Left ventricle myocardium inferior (tissue), 1 donor: ENCODE measurements at regions not wholly inside any gene's neighbourhood (a gene's known extent, or its start where the extent isn't known, plus 50 kb on each side); places are given as distances from the start of the nearest gene placed in this dataset.

Experiments
- DNase-seq: peaks from one replicate; pipeline ENCODE4 v3.0.0-alpha.2; 2020
- H3K27ac ChIP-seq: fragments of 200-600 bp; replicated peaks from 2 replicates; pipeline ENCODE4 v1.8.0; 2021
- H3K27me3 ChIP-seq: fragments of 200-600 bp; 2 replicates; pipeline ENCODE4 v1.8.0; 2021; ENCODE audit warnings: low read depth
- H3K36me3 ChIP-seq: fragments of 200-600 bp; 2 replicates; pipeline ENCODE4 v1.8.0; 2021
- H3K4me1 ChIP-seq: fragments of 200-600 bp; 2 replicates; pipeline ENCODE4 v1.8.0; 2021
- H3K4me3 ChIP-seq: fragments of 200-600 bp; 2 replicates; pipeline ENCODE4 v1.8.0; 2021; ENCODE audit warnings: mild to moderate bottlenecking, moderate library complexity
- H3K9me3 ChIP-seq: fragments of 200-600 bp; replicated peaks from 2 replicates; pipeline ENCODE4 v1.8.0; 2021
- intact Hi-C: fragments of 100-400 bp; cut with micrococcal nuclease; formaldehyde crosslinking; loops from one replicate; pipeline ENCODE4 v1.11.0; 2022
- TF ChIP-seq, protein P1 (sequence below): fragments of 200-600 bp; IDR thresholded peaks from 2 replicates; pipeline ENCODE4 v1.8.0; 2021; ENCODE audit warnings: antibody characterized with exemption, mild to moderate bottlenecking, borderline replicate concordance
- donor health status: DM: no; HTN: yes; CAD: no; lungs with severe emphysema.

DNA sequence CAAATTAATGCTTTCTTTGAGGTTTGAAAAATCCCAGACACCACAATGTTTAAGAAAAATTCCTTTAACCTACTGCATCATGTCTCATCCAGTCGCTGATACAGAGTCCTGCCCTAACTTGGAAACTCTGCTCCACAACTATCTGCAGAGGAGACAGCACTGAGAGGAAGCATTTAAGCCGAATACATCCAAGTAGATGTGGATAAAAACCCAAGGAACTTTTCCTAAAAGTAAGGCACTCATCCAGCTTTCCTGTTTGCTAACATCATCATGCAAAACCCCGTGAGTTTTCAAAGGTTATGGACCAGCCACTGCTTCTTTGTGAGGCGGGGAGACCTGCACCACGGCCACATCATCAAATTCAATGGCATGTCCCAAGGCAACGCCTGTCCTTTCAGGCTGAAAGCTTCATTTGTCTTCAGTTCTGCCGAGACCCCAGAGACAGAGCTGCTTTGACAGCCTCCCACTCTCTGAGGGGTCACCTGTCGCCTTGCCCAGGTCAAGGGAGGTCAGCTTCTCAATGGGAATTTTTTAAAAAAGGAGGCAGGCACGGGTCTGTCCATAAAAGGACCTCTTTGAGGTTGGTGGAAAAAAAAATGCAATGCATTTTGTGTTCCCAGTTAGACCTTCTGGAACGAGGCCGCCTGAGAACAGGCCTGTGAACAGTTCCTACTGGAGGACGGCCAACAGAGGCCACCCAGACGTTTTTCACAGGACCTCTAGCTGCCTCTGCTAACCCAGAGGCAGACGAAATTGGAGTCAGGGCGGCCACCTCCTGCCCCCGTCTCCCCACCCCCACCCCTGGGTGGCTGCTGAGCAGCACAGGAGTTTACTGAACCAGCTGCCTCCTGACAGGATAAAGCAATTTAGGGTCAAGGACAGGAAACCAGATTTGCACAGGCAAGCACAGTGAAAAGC lies 142.5 kb upstream of the HDDC2 start:
- no peaks in the 10 kb centered on the region for H3K27me3 ChIP-seq
- no peaks in the 10 kb centered on the region for H3K36me3 ChIP-seq
- peak overlapping the region; percentile 73 for H3K27ac ChIP-seq
- peak; percentile 70 for DNase-seq
- H3K9me3 ChIP-seq = peaks cover 6% of the 10 kb centered on the region
- peaks cover 9% of the 10 kb centered on the region for H3K4me1 ChIP-seq
- intact Hi-C loops = no loop called here
- no peak overlapping the region for H3K4me3 ChIP-seq
- TF ChIP-seq, protein P1, sequence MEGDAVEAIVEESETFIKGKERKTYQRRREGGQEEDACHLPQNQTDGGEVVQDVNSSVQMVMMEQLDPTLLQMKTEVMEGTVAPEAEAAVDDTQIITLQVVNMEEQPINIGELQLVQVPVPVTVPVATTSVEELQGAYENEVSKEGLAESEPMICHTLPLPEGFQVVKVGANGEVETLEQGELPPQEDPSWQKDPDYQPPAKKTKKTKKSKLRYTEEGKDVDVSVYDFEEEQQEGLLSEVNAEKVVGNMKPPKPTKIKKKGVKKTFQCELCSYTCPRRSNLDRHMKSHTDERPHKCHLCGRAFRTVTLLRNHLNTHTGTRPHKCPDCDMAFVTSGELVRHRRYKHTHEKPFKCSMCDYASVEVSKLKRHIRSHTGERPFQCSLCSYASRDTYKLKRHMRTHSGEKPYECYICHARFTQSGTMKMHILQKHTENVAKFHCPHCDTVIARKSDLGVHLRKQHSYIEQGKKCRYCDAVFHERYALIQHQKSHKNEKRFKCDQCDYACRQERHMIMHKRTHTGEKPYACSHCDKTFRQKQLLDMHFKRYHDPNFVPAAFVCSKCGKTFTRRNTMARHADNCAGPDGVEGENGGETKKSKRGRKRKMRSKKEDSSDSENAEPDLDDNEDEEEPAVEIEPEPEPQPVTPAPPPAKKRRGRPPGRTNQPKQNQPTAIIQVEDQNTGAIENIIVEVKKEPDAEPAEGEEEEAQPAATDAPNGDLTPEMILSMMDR = no peak

DNA sequence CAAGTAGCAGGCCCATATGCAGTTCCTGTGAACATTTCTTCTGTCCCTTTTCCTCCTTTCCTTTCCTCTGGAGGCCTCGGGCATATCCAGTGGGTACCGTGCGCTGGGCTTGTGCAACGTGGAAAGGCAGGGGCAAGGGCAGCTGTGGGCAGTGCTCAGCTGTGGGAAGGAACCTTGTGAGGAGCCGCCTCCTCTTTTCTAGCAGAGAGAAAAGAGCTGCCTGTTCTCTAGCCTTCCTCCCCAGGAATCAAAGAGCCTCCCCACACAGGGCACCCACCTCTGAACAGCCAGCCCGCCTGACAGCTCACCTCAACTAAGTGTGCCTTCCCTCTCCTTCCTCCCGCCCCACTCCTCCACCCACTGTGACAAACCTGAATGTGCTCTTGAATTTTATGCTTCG lies 143.3 kb upstream of the HDDC2 start:
- intact Hi-C loops = no loop called here
- Histone ChIP-seq H3K4me1 (peaks cover 9% of the 10 kb centered on the region), H3K9me3 (peaks cover 10% of the 10 kb centered on the region), H3K36me3 (no peaks in the 10 kb centered on the region), H3K4me3 (no peak overlapping the region), H3K27me3 (no peaks in the 10 kb centered on the region), H3K27ac (peak overlapping the region; percentile 73)
- TF ChIP-seq, protein P1 = no peak
- no peak for DNase-seq

DNA sequence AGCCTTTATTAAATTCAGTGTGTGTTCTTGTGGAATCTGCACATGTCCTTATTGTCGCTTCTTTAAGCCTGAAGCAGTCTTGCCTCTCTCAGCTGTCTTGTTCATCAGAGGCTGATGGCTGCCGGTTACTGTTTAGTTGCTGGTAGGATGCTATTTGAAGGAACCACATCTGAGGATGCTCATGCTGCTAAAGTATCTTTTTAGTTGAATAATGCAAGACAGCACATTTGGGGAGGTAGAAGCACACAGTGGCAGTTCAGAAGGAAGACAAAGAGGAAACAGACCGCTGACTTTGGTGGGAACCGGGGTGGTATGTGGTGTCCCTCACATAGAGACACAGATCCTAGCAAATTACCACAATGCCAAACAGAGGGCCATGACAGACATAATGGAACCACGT lies 144.2 kb upstream of the HDDC2 start:
- Histone ChIP-seq H3K27ac (no peak overlapping the region), H3K36me3 (no peaks in the 10 kb centered on the region), H3K4me3 (no peak overlapping the region), H3K9me3 (peaks cover 10% of the 10 kb centered on the region), H3K27me3 (no peaks in the 10 kb centered on the region), H3K4me1 (peaks cover 9% of the 10 kb centered on the region)
- DNase-seq = no peak
- intact Hi-C loops = no loop called here
- TF ChIP-seq, protein P1 = no peak

DNA sequence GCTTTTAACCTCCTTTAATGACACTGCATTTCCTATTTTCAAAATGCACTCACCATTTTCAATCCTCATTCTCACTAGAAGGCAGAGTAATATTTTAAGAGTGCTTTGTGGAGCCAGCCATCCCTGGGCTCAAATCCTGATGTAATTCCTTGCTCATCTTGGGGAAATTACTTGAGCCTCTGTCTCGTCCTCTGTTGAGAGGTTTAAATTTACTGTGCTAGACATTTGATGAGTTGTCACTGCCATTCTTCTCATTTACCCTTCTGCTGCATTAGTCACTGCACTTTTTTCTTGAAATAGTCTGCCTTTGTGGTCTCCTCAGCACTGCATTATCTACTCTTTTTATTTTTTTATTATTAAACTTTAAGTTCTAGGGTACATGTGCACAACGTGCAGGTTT lies 150.0 kb upstream of the HDDC2 start:
- H3K9me3 ChIP-seq = peaks cover 29% of the 10 kb centered on the region
- intact Hi-C loops = no loop called here
- no peak overlapping the region for H3K4me3 ChIP-seq
- TF ChIP-seq, protein P1 = no peak
- DNase-seq = no peak
- H3K27me3 ChIP-seq = no peaks in the 10 kb centered on the region
- H3K27ac ChIP-seq = no peak overlapping the region
- H3K4me1 ChIP-seq = no peaks in the 10 kb centered on the region
- no peaks in the 10 kb centered on the region for H3K36me3 ChIP-seq

DNA sequence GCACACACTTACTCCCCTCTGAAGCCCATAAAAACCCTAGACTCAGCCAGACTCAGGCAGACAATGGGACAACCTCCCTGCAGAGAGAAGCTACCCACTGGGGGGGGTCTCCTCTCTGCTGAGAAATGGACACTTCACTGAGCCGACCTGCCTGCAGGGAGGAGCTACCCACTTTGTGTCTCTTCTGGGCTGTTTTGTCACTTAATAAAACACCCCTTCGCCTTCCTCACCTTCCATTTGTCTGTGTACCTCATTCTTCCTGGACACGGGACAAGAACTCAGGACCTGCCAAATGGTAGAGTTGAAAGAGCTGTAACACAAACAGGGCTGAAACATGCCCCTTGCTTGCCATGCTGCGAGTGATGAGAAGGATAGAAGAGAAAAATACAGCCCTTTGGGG lies 151.7 kb upstream of the HDDC2 start:
- Histone ChIP-seq H3K27me3 (no peaks in the 10 kb centered on the region), H3K9me3 (peaks cover 33% of the 10 kb centered on the region), H3K27ac (no peak overlapping the region), H3K4me1 (no peaks in the 10 kb centered on the region), H3K4me3 (no peak overlapping the region), H3K36me3 (no peaks in the 10 kb centered on the region)
- TF ChIP-seq, protein P1 = no peak
- intact Hi-C loops = no loop called here
- no peak for DNase-seq
